RCC 7860 (cell line): ENCODE measurements at regions not wholly inside any gene's neighbourhood (a gene's known extent, or its start where the extent isn't known, plus 50 kb on each side); places are given as distances from the start of the nearest gene placed in this dataset.
"Not testable (repeated sequence)": the region's sequence is repeated elsewhere in the genome, so short reads cannot be mapped to it uniquely, and the experiment has no call there.

Experiments used
- DNase-seq: peaks from one replicate; pipeline ENCODE4 v3.0.0-alpha.2; 2015; ENCODE audit warnings: low spot score
- FAIRE-seq: peaks from 2 replicates; lab custom pipeline; 2012; peaks lifted over from hg19 to GRCh38; lab: Jason Lieb, UNC

GRCh38 chr7:149930374-149931068, 56.8 kb downstream of the ATP6V0E2 start:
- FAIRE-seq, DNase-seq: not testable (repeated sequence)

- DNase-seq, FAIRE-seq: not testable (repeated sequence)
These were observed 60.0 kb downstream of the ATP6V0E2 start for GRCh38 chr7:149933776-149934175.

GRCh38 chr7:149947346-149947745, 73.6 kb downstream of the ATP6V0E2 start:
- not testable (repeated sequence) for FAIRE-seq, DNase-seq

DNA sequence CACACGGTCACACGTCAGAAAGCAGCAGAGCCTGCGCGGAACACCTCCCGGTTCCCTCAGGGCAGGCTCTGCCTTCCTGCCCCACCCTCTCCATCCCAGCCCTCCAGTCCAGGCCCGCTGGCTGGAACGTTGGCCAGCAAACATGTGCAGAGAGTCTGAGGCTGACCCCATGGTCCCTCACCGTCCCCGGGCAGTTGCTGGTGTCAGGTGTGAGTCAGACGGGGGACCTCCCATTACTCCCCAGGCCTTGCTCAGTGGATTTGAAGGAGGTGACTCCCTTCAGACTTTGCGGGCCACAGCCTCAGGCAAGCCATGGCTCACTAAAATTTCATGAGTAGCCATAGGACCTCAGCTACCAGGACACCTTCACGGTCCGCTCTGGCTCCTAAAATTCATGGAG, 74.7 kb downstream of the ATP6V0E2 start:
- DNase-seq, FAIRE-seq: not testable (repeated sequence)

GRCh38 chr7:149949863-149950577, 76.3 kb downstream of the ATP6V0E2 start:
- not testable (repeated sequence) for DNase-seq, FAIRE-seq

GRCh38 chr7:149950578-149950924, 76.8 kb downstream of the ATP6V0E2 start:
- DNase-seq, FAIRE-seq: not testable (repeated sequence)

DNA sequence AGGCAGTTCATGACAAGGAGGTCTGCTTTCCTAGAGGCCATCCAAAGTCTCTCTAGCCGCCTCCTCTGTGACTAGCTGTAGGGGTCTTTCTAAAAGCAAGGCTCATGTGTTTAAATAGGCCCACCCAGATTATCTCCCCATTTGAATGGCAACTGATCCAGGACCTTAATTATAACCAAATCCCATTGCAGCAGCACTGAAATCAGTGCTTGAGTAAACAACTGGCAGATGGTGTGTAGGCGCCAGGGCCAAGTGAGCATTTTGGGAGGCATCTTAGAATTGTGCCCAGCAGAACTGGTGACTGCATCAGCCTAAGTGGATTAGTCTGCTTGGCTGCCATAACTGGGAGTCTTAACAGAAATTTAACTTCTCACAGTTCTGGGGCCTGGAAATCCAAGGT, 77.8 kb downstream of the ATP6V0E2 start:
- not testable (repeated sequence) for FAIRE-seq, DNase-seq

DNA sequence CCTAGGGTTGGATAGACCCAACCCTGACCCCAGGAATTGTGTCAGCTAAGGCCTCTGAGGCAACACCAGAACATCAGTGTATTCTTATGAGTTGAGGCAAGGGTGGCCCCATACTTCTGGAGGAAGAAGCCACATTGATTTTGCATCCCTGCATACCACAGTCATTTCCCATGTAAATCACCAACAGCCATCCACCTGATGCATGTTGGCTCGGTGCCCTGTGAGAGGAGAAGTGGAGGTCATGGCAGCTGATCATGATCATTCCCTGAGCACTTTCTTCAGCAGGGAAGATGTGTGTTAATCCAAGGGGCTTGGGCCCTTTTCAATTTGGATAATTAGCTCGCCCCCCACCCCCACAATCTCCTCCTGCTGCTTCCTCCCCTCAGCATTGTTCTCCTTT, 85.1 kb downstream of the ATP6V0E2 start:
- not testable (repeated sequence) for FAIRE-seq

GRCh38 chr7:149960863-149961262, 87.1 kb downstream of the ATP6V0E2 start:
- FAIRE-seq, result not testable (repeated sequence)

More for the DNA sequence above, 85.1 kb downstream of the ATP6V0E2 start:
- not testable (repeated sequence) for DNase-seq

GRCh38 chr7:149961878-149962277, 88.1 kb downstream of the ATP6V0E2 start:
- not testable (repeated sequence) for FAIRE-seq, DNase-seq

More at GRCh38 chr7:149960863-149961262, 87.1 kb downstream of the ATP6V0E2 start:
- DNase-seq, result peak; percentile 33

GRCh38 chr7:149962685-149963319, 89.0 kb downstream of the ATP6V0E2 start:
- DNase-seq, result peak; percentile 35

DNA sequence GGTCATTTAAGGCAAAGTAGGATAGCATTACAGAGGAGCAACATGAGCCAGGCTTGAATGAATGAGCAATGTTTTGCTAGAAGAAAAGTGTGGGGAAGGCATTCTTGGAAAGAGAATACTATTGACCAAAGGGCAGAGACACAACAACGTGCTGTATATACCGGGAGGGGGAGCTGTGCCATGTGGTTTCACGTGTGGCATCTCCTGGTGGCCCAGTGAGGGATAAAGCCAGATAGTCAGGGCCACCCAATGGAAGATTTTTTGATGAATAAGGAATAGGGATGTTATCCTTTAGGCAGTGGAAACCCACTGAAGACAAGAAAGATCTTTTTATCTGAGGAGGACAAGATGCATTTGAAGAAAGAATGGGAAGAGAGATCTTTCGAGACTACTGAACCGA, 90.2 kb downstream of the ATP6V0E2 start:
- DNase-seq, FAIRE-seq: not testable (repeated sequence)

More at GRCh38 chr7:149962685-149963319, 89.0 kb downstream of the ATP6V0E2 start:
- FAIRE-seq, result peak; percentile 66

GRCh38 chr7:149966444-149966843, 92.7 kb downstream of the ATP6V0E2 start:
- not testable (repeated sequence) for DNase-seq, FAIRE-seq

DNA sequence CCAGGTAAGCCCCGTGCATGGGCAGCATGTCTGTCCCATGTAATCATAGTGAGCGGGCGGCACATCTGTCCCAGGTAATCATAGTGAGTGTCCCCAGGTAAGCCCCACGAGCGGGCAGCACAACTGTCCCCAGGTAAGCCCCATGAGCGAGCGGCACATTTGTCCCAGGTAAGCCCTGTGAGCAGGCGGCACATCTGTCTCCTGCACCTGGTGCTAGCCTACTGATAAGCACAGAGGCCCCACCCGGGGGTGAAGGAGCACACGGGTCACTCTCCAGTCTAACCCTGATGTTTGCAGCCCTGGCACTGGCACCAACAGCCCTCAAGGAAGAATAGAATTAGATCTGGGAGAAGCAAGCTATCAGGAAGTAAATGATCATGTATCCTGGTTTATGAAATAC, 99.2 kb downstream of the ATP6V0E2 start:
- not testable (repeated sequence) for FAIRE-seq, DNase-seq

DNA sequence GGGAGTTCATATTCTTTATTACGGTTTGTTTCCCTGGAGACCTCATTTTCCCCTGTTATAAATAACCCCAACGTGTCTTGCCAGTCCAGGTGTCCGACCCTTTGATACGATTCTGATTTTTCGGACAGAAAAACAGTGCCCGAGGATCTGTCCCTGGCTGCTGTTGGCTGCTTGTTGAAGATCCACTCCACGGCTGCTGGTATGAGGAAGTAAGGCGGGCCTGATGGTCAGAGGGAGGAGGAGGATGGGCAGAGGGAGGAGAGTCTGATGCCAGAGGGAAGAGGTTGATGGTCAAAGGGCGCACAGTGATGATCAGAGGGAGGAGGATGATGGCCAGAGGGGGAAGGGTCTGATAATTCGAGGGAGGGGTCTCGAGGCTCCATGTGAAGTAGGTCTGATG, 99.9 kb downstream of the ATP6V0E2 start:
- not testable (repeated sequence) for FAIRE-seq, DNase-seq

- FAIRE-seq, result not testable (repeated sequence)
These were observed 101.8 kb downstream of the ATP6V0E2 start for GRCh38 chr7:149975608-149976007.

GRCh38 chr7:149978537-149978936, 104.8 kb downstream of the ATP6V0E2 start:
- DNase-seq, FAIRE-seq: not testable (repeated sequence)

More at GRCh38 chr7:149975608-149976007, 101.8 kb downstream of the ATP6V0E2 start:
- not testable (repeated sequence) for DNase-seq

GRCh38 chr7:149978944-149979343, 105.2 kb downstream of the ATP6V0E2 start:
- FAIRE-seq, DNase-seq: not testable (repeated sequence)

DNA sequence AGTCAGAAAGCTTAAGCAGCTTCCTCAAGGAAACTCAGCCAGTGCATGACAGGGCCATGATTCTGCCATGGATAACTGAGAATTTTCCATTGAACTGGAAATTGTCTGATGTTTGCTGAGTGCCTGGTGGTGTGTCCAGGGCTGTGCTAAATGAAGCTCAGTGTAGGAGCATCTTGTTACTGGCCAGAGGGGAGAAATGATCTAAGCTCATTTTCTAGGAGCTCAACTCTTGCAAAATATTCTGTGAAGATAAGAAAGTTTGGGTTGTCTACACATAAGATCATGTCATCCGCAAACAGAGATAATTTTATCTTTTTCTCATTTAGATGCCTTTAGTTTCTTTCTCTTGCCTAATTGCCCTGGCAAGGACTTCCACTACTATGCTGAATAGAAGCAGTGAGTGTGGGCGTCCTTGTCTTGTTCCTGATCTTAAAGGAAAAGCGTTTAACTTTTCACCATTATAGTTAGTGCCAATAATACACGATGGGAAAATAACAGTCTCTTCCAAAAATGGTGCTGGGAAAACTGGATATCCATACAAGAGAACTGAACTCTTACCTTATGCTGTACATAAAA, 108.9 kb downstream of the ATP6V0E2 start:
- FAIRE-seq, DNase-seq: not testable (repeated sequence)

DNA sequence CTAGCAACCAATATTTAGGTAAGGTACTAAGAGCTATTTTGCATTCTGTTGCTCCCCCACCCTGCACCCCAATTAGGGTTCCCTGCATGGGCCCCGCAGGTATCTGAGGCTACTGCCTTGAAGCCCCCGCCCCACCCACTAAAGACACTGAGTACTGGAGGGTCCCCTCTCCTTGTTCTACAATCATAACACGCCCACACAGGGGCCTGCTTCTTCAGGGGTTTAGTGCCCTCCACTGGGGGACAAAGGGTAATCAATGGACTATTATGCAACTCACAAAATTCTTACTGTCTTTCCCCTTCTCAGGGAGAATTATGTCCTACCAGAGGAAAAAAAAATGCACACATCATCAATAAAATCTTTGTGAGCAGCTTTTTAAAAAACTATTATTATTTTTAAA, 113.1 kb downstream of the ATP6V0E2 start:
- not testable (repeated sequence) for FAIRE-seq, DNase-seq
